Glomerular visceral epithelial cell (primary cell): ENCODE measurements at regions not wholly inside any gene's neighbourhood (a gene's known extent, or its start where the extent isn't known, plus 50 kb on each side); places are given as distances from the start of the nearest gene placed in this dataset.

Experiments
- DNase-seq: peaks from one replicate; pipeline ENCODE4 v3.0.0-alpha.2; 2016; ENCODE audit errors: extremely low spot score

DNA sequence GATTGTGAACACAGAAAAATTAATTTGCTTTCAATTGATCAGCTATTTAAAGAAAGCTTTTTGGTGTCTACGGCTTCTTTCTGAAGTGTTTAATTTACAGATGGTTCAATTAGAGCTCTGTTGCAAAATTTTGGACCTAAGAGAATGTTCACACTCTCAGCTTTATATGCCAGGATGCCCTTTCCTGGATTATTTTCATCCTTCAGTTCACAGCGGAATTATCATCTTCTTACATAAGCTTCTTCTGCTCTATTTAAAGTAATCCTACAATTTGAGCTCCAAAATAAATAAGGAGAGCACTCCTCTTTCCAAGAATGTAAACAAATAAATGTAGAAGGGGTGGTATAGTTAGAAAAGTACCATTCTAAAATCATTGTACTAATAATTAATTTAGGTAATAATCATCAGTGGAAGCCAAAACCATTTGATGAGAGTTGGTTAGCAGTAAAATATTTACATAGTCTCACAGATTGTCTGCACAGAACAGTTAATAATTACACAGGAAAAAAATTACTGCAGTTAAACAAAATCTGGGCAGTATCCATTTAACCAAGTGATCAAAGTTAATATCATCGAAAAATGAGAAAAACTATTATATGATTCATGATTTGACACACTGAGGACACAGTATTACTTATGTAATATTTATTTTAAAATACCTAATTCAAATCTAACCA lies 298.0 kb upstream of the TMEM229A start:
- no peak for DNase-seq

DNA sequence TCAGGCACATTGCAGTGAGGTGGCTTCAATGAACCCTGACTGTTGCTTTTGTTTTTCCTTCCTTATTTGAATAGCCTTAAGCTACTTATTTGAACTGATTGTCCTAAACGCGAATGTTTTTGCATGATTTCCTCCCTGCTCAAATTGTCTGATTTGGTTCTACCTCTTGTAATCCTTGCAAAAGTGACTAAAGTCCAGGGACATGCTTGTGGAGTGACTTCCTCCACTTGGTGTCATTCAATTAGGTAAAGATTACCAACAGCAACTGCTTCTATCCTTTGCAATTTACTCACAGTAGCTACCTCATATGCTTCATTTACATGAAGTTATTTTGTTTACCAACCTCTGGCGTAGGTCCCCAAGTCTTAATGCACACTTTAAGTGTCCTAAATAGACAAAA lies 295.9 kb upstream of the TMEM229A start:
- no peak for DNase-seq

GRCh38 chr7:124324262-124324661 lies 291.4 kb upstream of the TMEM229A start:
- DNase-seq = no peak

DNA sequence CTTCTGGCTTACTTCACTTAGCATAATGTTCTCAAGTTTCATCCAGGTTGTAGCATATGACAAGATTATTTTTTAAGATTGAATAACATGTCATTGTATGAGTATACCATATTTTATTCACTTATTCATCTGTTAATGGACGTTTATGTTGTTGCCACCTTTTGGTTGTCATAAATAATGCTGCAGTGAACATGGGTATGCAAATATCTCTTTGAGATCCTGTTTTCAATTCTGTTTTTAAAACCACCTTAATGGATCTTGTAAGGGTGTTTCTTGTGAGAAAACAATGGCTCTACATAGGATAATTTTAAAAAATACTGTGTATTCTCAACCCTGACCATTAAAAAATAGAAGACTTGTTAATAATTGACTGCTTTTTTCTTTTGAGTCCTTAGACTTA lies 290.7 kb upstream of the TMEM229A start:
- no peak for DNase-seq

DNA sequence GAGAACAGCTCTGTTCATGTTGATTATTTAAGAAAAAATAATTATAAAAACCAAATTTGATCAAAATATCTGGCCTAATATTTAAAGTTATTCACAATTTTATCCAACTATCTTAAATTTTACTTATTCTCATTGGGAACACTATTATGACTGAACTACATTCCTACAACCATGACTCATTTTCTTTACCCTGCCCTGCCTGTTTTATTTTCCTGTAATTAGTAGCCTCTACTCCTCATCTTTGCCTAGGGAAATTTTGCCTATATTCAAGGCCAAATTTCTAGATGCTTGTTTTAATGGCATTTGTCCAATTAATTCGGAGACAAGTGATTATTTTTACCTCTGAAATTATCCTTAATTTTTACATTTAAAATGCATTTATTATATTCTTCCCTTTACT lies 289.7 kb upstream of the TMEM229A start:
- DNase-seq = no peak

DNA sequence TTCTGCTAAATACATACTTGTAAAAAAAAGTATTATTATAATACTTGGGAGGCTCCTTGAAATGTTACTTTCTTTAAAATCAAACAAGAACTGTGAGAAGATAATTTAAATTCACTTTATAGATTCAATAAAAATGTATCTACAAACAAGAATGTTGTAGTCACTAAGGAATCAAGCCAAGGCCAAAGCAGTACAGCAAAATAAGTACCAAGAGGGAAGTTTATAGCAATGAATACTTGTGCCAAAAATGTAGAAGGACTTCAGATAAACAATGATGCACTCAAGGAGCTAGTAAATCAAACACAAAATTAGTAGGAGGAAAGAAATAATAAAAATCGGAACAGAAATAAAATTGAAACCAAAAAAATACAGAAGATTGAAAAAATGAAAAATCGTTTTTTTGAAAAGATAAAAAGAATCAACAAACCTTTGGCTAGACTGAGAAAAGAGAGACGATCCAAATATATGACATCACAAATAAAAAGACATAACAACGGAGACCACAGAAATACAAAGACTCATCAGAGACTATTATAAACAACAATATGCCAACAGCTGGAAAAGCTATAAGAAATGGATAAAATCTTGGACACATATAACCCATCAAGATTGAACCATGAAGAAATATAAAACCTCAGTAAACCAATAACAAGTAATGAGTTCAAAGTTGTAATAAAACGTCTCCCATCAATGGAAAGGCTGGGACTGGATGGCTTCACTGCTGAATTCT lies 286.0 kb upstream of the TMEM229A start:
- no peak for DNase-seq

DNA sequence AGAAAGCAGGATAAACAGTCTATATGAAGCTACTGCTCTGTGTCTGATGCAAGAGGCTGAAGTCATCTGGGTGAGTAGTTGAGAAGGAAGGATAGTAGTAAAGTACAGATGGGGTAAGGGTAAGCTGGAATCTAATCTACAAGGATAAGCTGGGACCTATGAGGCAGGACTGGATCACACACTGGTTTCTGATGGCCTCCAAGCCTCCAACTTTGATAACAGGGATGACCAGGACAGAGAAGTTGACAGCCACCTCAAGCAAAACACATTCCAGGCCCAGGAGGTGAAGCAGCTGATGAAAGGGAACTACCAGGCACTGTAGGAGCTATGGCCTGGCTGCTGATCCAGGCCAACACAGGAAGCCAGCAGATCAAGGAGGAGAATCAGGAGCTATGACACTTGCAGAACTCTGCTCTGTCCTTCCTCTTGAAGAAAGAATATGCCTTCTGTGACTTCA lies 278.1 kb upstream of the TMEM229A start:
- DNase-seq = no peak

- DNase-seq = no peak
Observed at GRCh38 chr7:124308384-124308783, 275.5 kb upstream of the TMEM229A start.

GRCh38 chr7:124295289-124295688 lies 262.4 kb upstream of the TMEM229A start:
- no peak for DNase-seq

DNA sequence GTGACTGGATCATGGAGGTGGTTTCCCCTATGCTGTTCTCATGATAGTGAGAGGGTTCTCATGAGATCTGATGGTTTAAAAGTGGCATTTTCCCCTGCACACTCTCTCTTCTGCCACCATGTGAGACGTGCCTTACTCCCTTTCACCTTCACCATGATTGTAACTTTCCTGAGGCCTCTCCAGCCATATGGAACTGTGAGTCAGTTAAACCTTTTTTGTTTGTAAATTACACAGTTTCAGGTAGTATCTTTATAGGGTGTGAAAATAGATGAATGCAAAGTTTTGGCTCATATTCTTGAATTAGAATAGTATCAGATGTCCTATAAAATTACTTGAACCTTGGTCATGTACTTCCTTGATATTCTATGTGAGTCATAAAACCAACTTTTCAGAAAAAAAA lies 252.1 kb upstream of the TMEM229A start:
- DNase-seq = no peak

- peak; percentile 38 for DNase-seq
Observed at GRCh38 chr7:124276005-124276622, 243.2 kb upstream of the TMEM229A start.

DNA sequence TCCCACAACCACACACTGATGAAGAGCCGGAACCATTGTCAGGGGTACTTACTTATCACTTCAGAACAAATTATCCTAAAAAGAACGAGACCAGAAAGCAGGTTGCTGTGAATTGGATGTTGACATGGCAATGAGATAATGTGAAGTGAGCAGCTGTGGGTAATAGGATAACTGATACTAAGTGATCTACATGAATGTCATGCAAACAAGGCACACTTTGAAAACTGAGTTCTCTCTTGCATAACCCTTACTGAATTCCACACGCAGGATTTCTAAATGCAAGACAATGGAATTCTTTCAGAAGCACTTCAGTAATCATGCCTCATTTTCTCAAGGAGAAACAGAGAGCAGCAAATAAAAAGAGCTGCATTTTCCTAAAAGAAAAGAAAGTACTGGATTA lies 242.5 kb upstream of the TMEM229A start:
- DNase-seq = no peak

- no peak for DNase-seq
Observed at GRCh38 chr7:124269774-124270173, 236.9 kb upstream of the TMEM229A start.

DNA sequence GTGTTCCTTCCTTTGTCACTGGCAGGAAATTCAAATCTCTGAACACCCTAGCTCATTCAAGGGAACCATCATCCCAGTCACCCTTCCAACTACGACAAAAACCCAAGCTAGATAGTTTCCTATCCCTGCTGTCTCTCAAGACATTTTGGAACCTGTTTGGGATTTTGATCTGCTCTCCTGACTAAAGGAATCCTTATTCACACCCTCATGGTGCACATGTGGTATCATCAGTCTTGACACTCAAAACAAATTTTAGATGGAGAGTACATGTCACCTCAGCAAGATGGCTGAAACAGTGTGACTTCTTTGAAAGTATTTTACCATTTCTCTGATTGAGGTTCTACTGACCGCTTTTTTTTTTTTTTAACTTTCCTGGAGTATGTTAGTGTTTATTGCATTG lies 234.3 kb upstream of the TMEM229A start:
- DNase-seq = no peak

DNA sequence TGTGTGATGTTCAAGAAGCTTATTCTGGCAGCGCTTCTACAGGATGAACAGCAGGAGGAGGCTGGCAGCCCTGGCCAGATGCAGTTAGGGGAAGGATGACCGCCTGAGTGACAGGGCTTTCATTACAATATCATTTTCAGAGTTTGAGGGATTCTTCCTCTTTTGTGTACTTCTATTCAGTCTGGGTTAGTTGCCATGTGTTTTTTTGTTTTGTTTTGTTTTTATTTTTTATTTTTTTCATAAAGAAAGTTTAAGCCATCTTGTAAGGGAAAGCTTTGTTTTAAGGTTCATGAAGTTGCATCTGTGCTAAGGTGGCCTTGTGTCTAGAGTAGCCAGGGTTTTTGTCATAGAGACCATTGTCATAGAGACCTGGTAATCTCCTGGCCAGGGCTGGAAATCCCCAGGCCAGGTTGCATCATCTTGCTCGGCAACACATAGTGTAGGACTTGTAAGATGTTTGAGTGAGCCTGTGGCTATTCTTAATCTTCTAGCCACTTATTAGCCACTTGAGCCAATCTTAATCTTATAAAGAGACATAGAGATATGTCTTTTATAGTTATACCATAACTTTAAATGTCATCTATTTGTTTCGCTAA lies 230.5 kb upstream of the TMEM229A start:
- DNase-seq = peak; percentile 34

- DNase-seq = no peak
Observed at GRCh38 chr7:124261710-124262109, 228.8 kb upstream of the TMEM229A start.

GRCh38 chr7:124257638-124258308 lies 224.9 kb upstream of the TMEM229A start:
- no peak for DNase-seq

GRCh38 chr7:124255041-124255655 lies 222.3 kb upstream of the TMEM229A start:
- DNase-seq = no peak

GRCh38 chr7:124254396-124254795 lies 221.5 kb upstream of the TMEM229A start:
- no peak for DNase-seq

GRCh38 chr7:124251636-124252035 lies 218.8 kb upstream of the TMEM229A start:
- no peak for DNase-seq

DNA sequence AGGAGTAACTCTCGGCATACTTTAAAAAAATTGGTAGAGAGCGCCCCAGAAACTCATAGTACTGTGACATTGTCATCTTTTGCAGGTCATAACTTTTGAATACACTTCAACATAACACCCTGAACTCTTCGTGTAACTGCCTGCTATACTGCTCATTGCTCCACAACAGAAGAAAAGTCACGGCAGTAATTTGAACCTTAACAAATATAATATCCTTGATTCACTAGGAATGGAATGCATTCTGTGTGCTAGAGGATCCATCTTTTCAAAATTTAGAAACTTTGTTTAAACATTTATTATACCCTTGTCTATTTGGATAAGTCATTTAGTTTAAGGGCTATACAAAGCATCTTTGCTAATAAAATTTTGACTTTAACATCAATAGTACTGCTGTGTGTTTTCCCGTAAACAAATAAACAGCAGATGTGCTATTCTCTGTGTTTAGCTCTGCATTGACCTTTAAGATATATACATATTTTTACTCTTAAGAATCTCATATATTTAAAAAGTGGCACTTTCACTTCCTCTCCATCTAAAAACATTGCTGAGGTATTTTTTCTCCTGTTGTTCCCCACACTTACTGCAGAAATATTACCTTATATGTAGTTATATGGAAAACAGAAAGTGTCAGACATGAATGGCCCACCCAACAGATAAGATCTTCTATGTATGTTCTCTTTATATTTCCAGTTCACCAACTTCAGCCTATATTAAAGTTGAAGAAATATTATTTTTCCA lies 217.6 kb upstream of the TMEM229A start:
- DNase-seq = no peak
